ENCODE measurements at regions not wholly inside any gene's neighbourhood (a gene's known extent, or its start where the extent isn't known, plus 50 kb on each side); places are given as distances from the start of the nearest gene placed in this dataset.

GRCh38 chr14:100638211-100638855, 51.1 kb upstream of the BEGAIN start:
- Mint-ChIP-seq H3K4me1 (peaks cover 29% of the 10 kb centered on the region), H3K36me3 (ENCODE audit: low read depth) (no peaks in the 10 kb centered on the region), H3K27ac (no peak overlapping the region), H3K9me3 (no peaks in the 10 kb centered on the region), H3K27me3 (peaks cover 11% of the 10 kb centered on the region), H3K4me3 (no peak overlapping the region)
- no peak for DNase-seq
- no peak for ATAC-seq

DNA sequence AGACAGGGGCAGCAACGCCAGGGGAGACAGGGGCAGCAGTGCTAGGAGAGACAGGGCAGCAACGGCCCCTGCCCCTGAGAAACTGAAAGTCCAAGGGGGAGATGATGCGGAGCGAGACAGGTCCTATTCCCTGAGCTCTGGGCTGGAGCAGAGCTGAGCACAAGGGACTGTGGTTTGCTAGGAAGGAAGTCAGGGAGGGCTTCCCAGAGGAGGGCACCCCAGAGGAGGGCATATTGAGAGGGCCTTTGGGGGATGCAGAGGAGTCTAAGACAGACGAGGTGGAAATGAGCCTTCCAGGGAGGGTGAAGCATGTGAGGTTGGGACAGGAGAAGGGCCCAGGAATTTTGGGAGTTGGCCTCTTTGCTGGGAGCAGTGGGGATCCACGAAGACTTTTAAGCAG, 52.1 kb upstream of the BEGAIN start:
- Mint-ChIP-seq H3K9me3 (no peaks in the 10 kb centered on the region), H3K4me3 (no peak overlapping the region), H3K36me3 (ENCODE audit: low read depth) (no peaks in the 10 kb centered on the region), H3K27me3 (peaks cover 11% of the 10 kb centered on the region), H3K4me1 (peaks cover 30% of the 10 kb centered on the region), H3K27ac (no peak overlapping the region)
- no peak for ATAC-seq
- no peak for DNase-seq

DNA sequence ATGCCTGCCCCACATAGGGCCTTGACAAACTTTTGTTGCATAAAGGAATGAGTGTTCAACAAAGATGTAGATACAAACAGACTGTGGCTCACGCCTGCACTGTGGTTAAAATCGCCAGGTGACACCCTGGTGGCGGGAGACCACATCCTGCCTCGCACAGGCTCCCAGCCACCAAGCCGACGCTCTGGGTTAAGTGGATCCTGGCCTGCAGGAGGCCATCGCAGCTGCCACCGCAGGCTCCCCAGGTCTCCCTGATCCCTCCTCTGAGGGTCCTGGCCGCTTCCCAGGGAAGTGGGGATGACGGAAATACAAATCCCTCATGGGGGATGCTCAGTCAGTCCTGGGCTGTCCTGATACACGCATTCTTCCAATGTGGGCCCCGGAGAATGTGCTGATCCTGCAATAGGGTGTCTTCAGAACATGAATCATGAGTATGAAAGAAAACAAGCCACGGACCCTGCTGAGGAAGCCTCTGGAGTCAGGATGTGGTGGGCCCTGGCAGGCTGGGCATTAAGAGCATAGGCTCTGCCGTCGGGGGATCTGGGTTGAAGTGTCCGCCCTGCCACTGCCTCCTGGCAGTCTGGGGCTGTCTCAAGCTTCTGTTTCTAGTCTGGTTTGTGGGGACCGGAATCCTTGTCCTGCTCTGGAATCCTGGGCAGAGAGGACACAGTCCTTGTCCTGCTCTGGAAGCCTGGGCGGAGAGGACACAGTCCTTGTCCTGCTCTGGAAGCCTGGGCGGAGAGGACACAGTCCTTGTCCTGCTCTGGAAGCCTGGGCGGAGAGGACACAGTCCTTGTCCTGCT, 53.5 kb upstream of the BEGAIN start:
- peak; percentile 90 for ATAC-seq
- no peaks in the 10 kb centered on the region for H3K9me3 Mint-ChIP-seq
- H3K4me1 Mint-ChIP-seq = peaks cover 44% of the 10 kb centered on the region
- H3K4me3 Mint-ChIP-seq = peak overlapping the region; percentile 40
- H3K36me3 Mint-ChIP-seq (ENCODE audit: low read depth) = no peaks in the 10 kb centered on the region
- peak overlapping the region; percentile 45 for H3K27ac Mint-ChIP-seq
- DNase-seq = peak; percentile 71
- H3K27me3 Mint-ChIP-seq = peaks cover 11% of the 10 kb centered on the region

GRCh38 chr14:100641274-100641860, 54.1 kb upstream of the BEGAIN start:
- H3K27ac Mint-ChIP-seq = no peak overlapping the region
- H3K27me3 Mint-ChIP-seq = peaks cover 11% of the 10 kb centered on the region
- no peaks in the 10 kb centered on the region for H3K36me3 Mint-ChIP-seq (ENCODE audit: low read depth)
- DNase-seq (no peak), ATAC-seq (no peak)
- no peaks in the 10 kb centered on the region for H3K9me3 Mint-ChIP-seq
- peaks cover 48% of the 10 kb centered on the region for H3K4me1 Mint-ChIP-seq
- no peak overlapping the region for H3K4me3 Mint-ChIP-seq

- H3K4me1 Mint-ChIP-seq = peaks cover 48% of the 10 kb centered on the region
- no peaks in the 10 kb centered on the region for H3K9me3 Mint-ChIP-seq
- peaks cover 8% of the 10 kb centered on the region for H3K27me3 Mint-ChIP-seq
- ATAC-seq (no peak), DNase-seq (no peak)
- no peak overlapping the region for H3K4me3 Mint-ChIP-seq
- no peaks in the 10 kb centered on the region for H3K36me3 Mint-ChIP-seq (ENCODE audit: low read depth)
- H3K27ac Mint-ChIP-seq = no peak overlapping the region
These were observed 56.2 kb upstream of the BEGAIN start for GRCh38 chr14:100643426-100643825.

GRCh38 chr14:100644383-100644782, 57.2 kb upstream of the BEGAIN start:
- no peak overlapping the region for H3K27ac Mint-ChIP-seq
- H3K4me1 Mint-ChIP-seq = peaks cover 41% of the 10 kb centered on the region
- DNase-seq = no peak
- peaks cover 8% of the 10 kb centered on the region for H3K27me3 Mint-ChIP-seq
- no peaks in the 10 kb centered on the region for H3K36me3 Mint-ChIP-seq (ENCODE audit: low read depth)
- no peak overlapping the region for H3K4me3 Mint-ChIP-seq
- no peak for ATAC-seq
- H3K9me3 Mint-ChIP-seq = no peaks in the 10 kb centered on the region

DNA sequence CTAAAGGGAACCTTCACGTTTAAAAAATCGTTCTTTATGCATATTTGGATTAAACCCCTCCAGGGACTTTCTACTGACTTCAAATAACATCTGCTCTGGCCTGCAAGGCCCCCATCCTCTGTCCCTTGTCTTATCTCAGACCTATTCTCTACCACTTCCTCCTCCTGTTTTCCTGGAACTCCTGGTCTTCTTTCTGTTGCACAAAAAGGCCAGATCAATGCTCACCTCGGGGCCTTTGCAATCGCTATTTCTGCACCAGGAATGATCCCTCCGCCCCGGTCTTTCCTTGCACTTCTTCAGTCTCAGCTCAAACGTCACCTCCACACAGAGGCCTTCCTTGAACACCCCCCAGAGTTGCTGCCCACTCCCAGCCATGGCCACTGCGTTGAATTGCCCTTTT, 57.6 kb upstream of the BEGAIN start:
- H3K27me3 Mint-ChIP-seq = peaks cover 8% of the 10 kb centered on the region
- peaks cover 37% of the 10 kb centered on the region for H3K4me1 Mint-ChIP-seq
- no peaks in the 10 kb centered on the region for H3K36me3 Mint-ChIP-seq (ENCODE audit: low read depth)
- no peaks in the 10 kb centered on the region for H3K9me3 Mint-ChIP-seq
- H3K4me3 Mint-ChIP-seq = no peak overlapping the region
- no peak overlapping the region for H3K27ac Mint-ChIP-seq
- DNase-seq (no peak), ATAC-seq (no peak)

- Mint-ChIP-seq H3K27me3 (peaks cover 5% of the 10 kb centered on the region), H3K9me3 (no peaks in the 10 kb centered on the region), H3K4me3 (no peak overlapping the region), H3K36me3 (ENCODE audit: low read depth) (no peaks in the 10 kb centered on the region), H3K4me1 (peaks cover 31% of the 10 kb centered on the region), H3K27ac (no peak overlapping the region)
- DNase-seq = peak; percentile 93
- peak; percentile 85 for ATAC-seq
These were observed 58.2 kb upstream of the BEGAIN start for GRCh38 chr14:100645196-100645981.

GRCh38 chr14:100645982-100646314, 58.7 kb upstream of the BEGAIN start:
- H3K27me3 Mint-ChIP-seq = no peaks in the 10 kb centered on the region
- no peak overlapping the region for H3K27ac Mint-ChIP-seq
- no peaks in the 10 kb centered on the region for H3K36me3 Mint-ChIP-seq (ENCODE audit: low read depth)
- H3K9me3 Mint-ChIP-seq = no peaks in the 10 kb centered on the region
- H3K4me3 Mint-ChIP-seq = no peak overlapping the region
- DNase-seq (no peak), ATAC-seq (no peak)
- H3K4me1 Mint-ChIP-seq = peaks cover 25% of the 10 kb centered on the region

- Mint-ChIP-seq H3K4me3 (no peak overlapping the region), H3K4me1 (peaks cover 23% of the 10 kb centered on the region), H3K9me3 (no peaks in the 10 kb centered on the region), H3K27ac (no peak overlapping the region), H3K27me3 (peaks cover 2% of the 10 kb centered on the region), H3K36me3 (ENCODE audit: low read depth) (no peaks in the 10 kb centered on the region)
- no peak for DNase-seq
- no peak for ATAC-seq
These were observed 61.4 kb upstream of the BEGAIN start for GRCh38 chr14:100648474-100649172.

DNA sequence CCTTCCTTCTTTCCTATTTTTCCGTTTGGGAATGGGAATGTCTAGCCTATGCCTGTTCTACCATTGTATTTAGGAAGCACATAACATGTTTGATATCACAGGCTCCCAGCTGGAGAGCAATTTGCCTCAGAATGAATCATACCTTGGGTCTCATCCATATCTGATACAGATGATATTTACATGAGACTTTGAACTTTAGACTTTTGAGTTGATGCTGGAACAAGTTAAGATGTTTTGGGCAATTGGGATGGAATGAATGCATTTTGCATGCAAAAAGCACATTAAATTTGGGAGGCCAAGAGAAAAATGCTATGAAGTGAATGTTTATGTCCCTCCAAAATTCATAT, 61.9 kb upstream of the BEGAIN start:
- Mint-ChIP-seq H3K27ac (no peak overlapping the region), H3K4me1 (peaks cover 27% of the 10 kb centered on the region), H3K4me3 (no peak overlapping the region), H3K9me3 (no peaks in the 10 kb centered on the region), H3K27me3 (peaks cover 6% of the 10 kb centered on the region), H3K36me3 (ENCODE audit: low read depth) (no peaks in the 10 kb centered on the region)
- no peak for DNase-seq
- ATAC-seq = no peak

DNA sequence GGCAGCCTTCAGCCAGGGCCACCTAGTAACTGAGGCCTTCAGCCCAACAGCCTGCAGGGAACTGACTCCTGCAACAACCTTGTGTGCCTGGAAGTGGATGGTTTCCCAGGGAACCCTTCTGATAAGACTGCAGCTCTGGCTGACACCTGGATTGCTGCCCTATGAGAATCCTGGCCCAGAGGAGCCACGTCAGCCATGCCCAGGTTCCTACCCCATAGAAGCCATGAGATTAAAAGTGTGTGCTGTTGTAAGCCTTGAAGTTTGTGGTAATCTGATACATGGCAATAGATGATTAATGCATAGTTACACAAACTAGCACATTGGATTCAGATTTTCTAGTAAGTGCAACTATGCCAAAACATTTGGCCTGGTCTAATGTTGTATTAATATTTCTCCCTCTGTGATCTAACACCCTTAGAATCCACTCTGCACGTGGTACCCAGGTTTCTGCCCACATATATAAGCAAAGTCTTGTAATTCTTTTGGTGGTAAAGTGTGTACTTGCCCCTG, 64.8 kb upstream of the BEGAIN start:
- no peak overlapping the region for H3K27ac Mint-ChIP-seq
- peaks cover 10% of the 10 kb centered on the region for H3K4me1 Mint-ChIP-seq
- peaks cover 21% of the 10 kb centered on the region for H3K27me3 Mint-ChIP-seq
- H3K36me3 Mint-ChIP-seq (ENCODE audit: low read depth) = no peaks in the 10 kb centered on the region
- H3K9me3 Mint-ChIP-seq = no peaks in the 10 kb centered on the region
- DNase-seq = no peak
- ATAC-seq = no peak
- no peak overlapping the region for H3K4me3 Mint-ChIP-seq

GRCh38 chr14:100652744-100653143, 65.5 kb upstream of the BEGAIN start:
- Mint-ChIP-seq H3K27ac (no peak overlapping the region), H3K9me3 (no peaks in the 10 kb centered on the region), H3K27me3 (peaks cover 21% of the 10 kb centered on the region), H3K36me3 (ENCODE audit: low read depth) (no peaks in the 10 kb centered on the region), H3K4me3 (no peak overlapping the region), H3K4me1 (peaks cover 10% of the 10 kb centered on the region)
- no peak for DNase-seq
- no peak for ATAC-seq

DNA sequence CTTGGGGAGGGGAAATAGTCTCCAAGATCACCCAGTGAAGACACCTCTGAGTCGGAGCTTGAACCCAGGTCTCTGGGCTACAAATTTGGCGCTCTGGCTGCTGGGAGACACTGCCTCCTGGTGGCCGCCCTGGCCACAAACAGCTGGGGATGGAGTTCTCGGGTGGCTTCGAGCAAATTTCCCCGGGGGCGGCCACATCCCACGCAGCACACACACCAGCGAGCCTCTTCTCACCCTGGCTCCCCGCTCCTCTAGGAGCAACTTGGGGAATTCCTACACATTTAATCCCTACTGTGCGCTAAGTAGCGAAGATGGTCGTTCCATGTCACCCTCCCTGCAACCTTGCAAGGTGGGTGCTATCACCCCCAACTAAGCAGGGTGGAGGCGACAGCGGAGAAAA, 66.2 kb upstream of the BEGAIN start:
- peak; percentile 36 for DNase-seq
- no peak overlapping the region for H3K4me3 Mint-ChIP-seq
- no peak overlapping the region for H3K27ac Mint-ChIP-seq
- peaks cover 21% of the 10 kb centered on the region for H3K27me3 Mint-ChIP-seq
- H3K4me1 Mint-ChIP-seq = peaks cover 10% of the 10 kb centered on the region
- no peaks in the 10 kb centered on the region for H3K36me3 Mint-ChIP-seq (ENCODE audit: low read depth)
- no peak for ATAC-seq
- no peaks in the 10 kb centered on the region for H3K9me3 Mint-ChIP-seq

Data from activated naive CD8-positive, alpha-beta T cell treated with anti-CD3 and anti-CD28 coated beads, Interleukin-2, amount 50 U/mL, for 24 hours (primary cell).